HAP-1 (cell line): ENCODE measurements at regions not wholly inside any gene's neighbourhood (a gene's known extent, or its start where the extent isn't known, plus 50 kb on each side); places are given as distances from the start of the nearest gene placed in this dataset.

Experiments used
- DNase-seq, 2 experiments: peaks; one replicate each; pipeline ENCODE4 v3.0.0-alpha.2; 2016 to 2020; ENCODE audit warnings: low spot score in 2 of 2
- H3K27me3 ChIP-seq: fragments of 250-450 bp; sonication (Bioruptor Pico); 2 replicates; pipeline ENCODE4 v1.5.1; 2020; ENCODE audit warnings: low read depth, mild to moderate bottlenecking, moderate library complexity
- H3K36me3 ChIP-seq: fragments of 250-450 bp; sonication (Bioruptor Pico); replicated peaks from 2 replicates; pipeline ENCODE4 v1.5.1; 2020; ENCODE audit warnings: mild to moderate bottlenecking
- H3K4me1 ChIP-seq: fragments of 250-450 bp; sonication (Bioruptor Pico); 2 replicates; pipeline ENCODE4 v1.5.1; 2020; ENCODE audit warnings: mild to moderate bottlenecking
- H3K4me3 ChIP-seq: fragments of 250-450 bp; sonication (Bioruptor Pico); 2 replicates; pipeline ENCODE4 v1.5.1; 2020; ENCODE audit warnings: mild to moderate bottlenecking, moderate library complexity
- H3K9me3 ChIP-seq: fragments of 250-450 bp; sonication (Bioruptor Pico); 2 replicates; pipeline ENCODE4 v1.5.1; 2020; ENCODE audit warnings: mild to moderate bottlenecking, moderate library complexity
- in situ Hi-C: fragments of 300-500 bp; cut with MboI; formaldehyde crosslinking; loops from 3 replicates; pipeline ENCODE4 v1.14.3; 2020; ENCODE audit warnings: low sequenced_read_pairs, inconsistent platforms, mixed read lengths

- in situ Hi-C loops = no loop called here
- DNase-seq = no peak
- H3K9me3 ChIP-seq = no peaks in the 10 kb centered on the region
- no peak overlapping the region for H3K4me3 ChIP-seq
- H3K4me1 ChIP-seq = peaks cover 8% of the 10 kb centered on the region; the same call in 1 of the 2 replicates
- H3K27me3 ChIP-seq = no peaks in the 10 kb centered on the region
- H3K36me3 ChIP-seq = no peaks in the 10 kb centered on the region
Observed at GRCh38 chr2:172283476-172283875, 143.9 kb upstream of the ITGA6 start.

GRCh38 chr2:172284209-172284608, 143.2 kb upstream of the ITGA6 start:
- Histone ChIP-seq H3K4me3 (no peak overlapping the region), H3K27me3 (no peaks in the 10 kb centered on the region), H3K36me3 (no peaks in the 10 kb centered on the region), H3K9me3 (no peaks in the 10 kb centered on the region), H3K4me1 (peaks cover 8% of the 10 kb centered on the region; the same call in 1 of the 2 replicates)
- in situ Hi-C loops = no loop called here
- DNase-seq = no peak

GRCh38 chr2:172285010-172285621, 142.3 kb upstream of the ITGA6 start:
- in situ Hi-C loops = no loop called here
- Histone ChIP-seq H3K9me3 (no peaks in the 10 kb centered on the region), H3K4me3 (no peak overlapping the region), H3K27me3 (no peaks in the 10 kb centered on the region), H3K4me1 (peaks cover 8% of the 10 kb centered on the region; the same call in 1 of the 2 replicates), H3K36me3 (no peaks in the 10 kb centered on the region)
- DNase-seq = peak; percentile 31 to 41

- no peak overlapping the region for H3K4me3 ChIP-seq
- H3K36me3 ChIP-seq = no peaks in the 10 kb centered on the region
- peaks cover 8% of the 10 kb centered on the region; the same call in 1 of the 2 replicates for H3K4me1 ChIP-seq
- in situ Hi-C loops = no loop called here
- no peak for DNase-seq
- no peaks in the 10 kb centered on the region for H3K9me3 ChIP-seq
- no peaks in the 10 kb centered on the region for H3K27me3 ChIP-seq
Observed at GRCh38 chr2:172285760-172286159, 141.6 kb upstream of the ITGA6 start.

- Histone ChIP-seq H3K9me3 (no peaks in the 10 kb centered on the region), H3K36me3 (no peaks in the 10 kb centered on the region), H3K27me3 (no peaks in the 10 kb centered on the region), H3K4me3 (no peak overlapping the region), H3K4me1 (peaks cover 8% of the 10 kb centered on the region; the same call in 1 of the 2 replicates)
- in situ Hi-C loops = no loop called here
- DNase-seq = no peak
Observed at GRCh38 chr2:172287190-172287589, 140.2 kb upstream of the ITGA6 start.

- Histone ChIP-seq H3K27me3 (no peaks in the 10 kb centered on the region), H3K36me3 (no peaks in the 10 kb centered on the region), H3K4me1 (peaks cover 8% of the 10 kb centered on the region; the same call in 1 of the 2 replicates), H3K9me3 (no peaks in the 10 kb centered on the region), H3K4me3 (no peak overlapping the region)
- in situ Hi-C loops = no loop called here
- no peak for DNase-seq
Observed at GRCh38 chr2:172287605-172288315, 139.6 kb upstream of the ITGA6 start.

GRCh38 chr2:172288603-172289002, 138.8 kb upstream of the ITGA6 start:
- no peaks in the 10 kb centered on the region for H3K27me3 ChIP-seq
- no peak for DNase-seq
- no peaks in the 10 kb centered on the region for H3K36me3 ChIP-seq
- no peaks in the 10 kb centered on the region for H3K9me3 ChIP-seq
- peaks cover 8% of the 10 kb centered on the region; the same call in 1 of the 2 replicates for H3K4me1 ChIP-seq
- no peak overlapping the region for H3K4me3 ChIP-seq
- in situ Hi-C loops = no loop called here

- no peak for DNase-seq
- H3K9me3 ChIP-seq = no peaks in the 10 kb centered on the region
- H3K36me3 ChIP-seq = no peaks in the 10 kb centered on the region
- peaks cover 5% of the 10 kb centered on the region for H3K4me1 ChIP-seq
- no peak overlapping the region for H3K4me3 ChIP-seq
- in situ Hi-C loops = no loop called here
- peaks cover 13% of the 10 kb centered on the region for H3K27me3 ChIP-seq
Observed at GRCh38 chr2:172293952-172294351, 133.4 kb upstream of the ITGA6 start.

- no peak for DNase-seq
- in situ Hi-C loops = no loop called here
- Histone ChIP-seq H3K9me3 (no peaks in the 10 kb centered on the region), H3K4me1 (peaks cover 5% of the 10 kb centered on the region), H3K4me3 (no peak overlapping the region), H3K36me3 (no peaks in the 10 kb centered on the region), H3K27me3 (peaks cover 16% of the 10 kb centered on the region)
Observed at GRCh38 chr2:172294983-172295382, 132.4 kb upstream of the ITGA6 start.

- in situ Hi-C loops = no loop called here
- no peak overlapping the region for H3K4me3 ChIP-seq
- H3K4me1 ChIP-seq = peaks cover 5% of the 10 kb centered on the region
- no peak for DNase-seq
- no peaks in the 10 kb centered on the region for H3K36me3 ChIP-seq
- peaks cover 16% of the 10 kb centered on the region for H3K27me3 ChIP-seq
- H3K9me3 ChIP-seq = no peaks in the 10 kb centered on the region
Observed at GRCh38 chr2:172295677-172296076, 131.7 kb upstream of the ITGA6 start.

GRCh38 chr2:172296267-172297046, 130.9 kb upstream of the ITGA6 start:
- no peak for DNase-seq
- no peaks in the 10 kb centered on the region for H3K36me3 ChIP-seq
- no peaks in the 10 kb centered on the region for H3K9me3 ChIP-seq
- in situ Hi-C loops = no loop called here
- peaks cover 5% of the 10 kb centered on the region for H3K4me1 ChIP-seq
- no peak overlapping the region for H3K4me3 ChIP-seq
- H3K27me3 ChIP-seq = peaks cover 16% of the 10 kb centered on the region

- Histone ChIP-seq H3K4me3 (no peak overlapping the region), H3K27me3 (peaks cover 21% of the 10 kb centered on the region), H3K9me3 (no peaks in the 10 kb centered on the region), H3K4me1 (peaks cover 5% of the 10 kb centered on the region), H3K36me3 (no peaks in the 10 kb centered on the region)
- in situ Hi-C loops = no loop called here
- no peak for DNase-seq
Observed at GRCh38 chr2:172297531-172297930, 129.9 kb upstream of the ITGA6 start.

- Histone ChIP-seq H3K36me3 (no peaks in the 10 kb centered on the region), H3K4me1 (peaks cover 5% of the 10 kb centered on the region), H3K27me3 (peaks cover 21% of the 10 kb centered on the region), H3K4me3 (no peak overlapping the region), H3K9me3 (no peaks in the 10 kb centered on the region)
- in situ Hi-C loops = no loop called here
- peak in 1 of 2 experiments; percentile 51 for DNase-seq
Observed at GRCh38 chr2:172297950-172298349, 129.4 kb upstream of the ITGA6 start.

GRCh38 chr2:172299741-172300140, 127.6 kb upstream of the ITGA6 start:
- in situ Hi-C loops = no loop called here
- Histone ChIP-seq H3K9me3 (no peaks in the 10 kb centered on the region), H3K36me3 (no peaks in the 10 kb centered on the region), H3K4me1 (peaks cover 5% of the 10 kb centered on the region), H3K4me3 (no peak overlapping the region), H3K27me3 (peaks cover 21% of the 10 kb centered on the region)
- DNase-seq = no peak
